ENCODE measurements at regions not wholly inside any gene's neighbourhood (a gene's known extent, or its start where the extent isn't known, plus 50 kb on each side); places are given as distances from the start of the nearest gene placed in this dataset.

- in situ Hi-C loops (cut with HindIII; ENCODE audit: low pct_unique_long_range_greater_than_20kb, low sequenced_read_pairs) (no loop called here), intact Hi-C loops (cut with micrococcal nuclease; ENCODE audit: unreplicated experiment) (no loop called here)
- no peak for DNase-seq (ENCODE audit: low read depth, low spot score)
- Histone ChIP-seq H3K27ac (ENCODE audit: low read length) (no peak overlapping the region), H3K4me3 (ENCODE audit: low read depth in 2 of 2, low read length in 2 of 2) (no peak overlapping the region), H3K4me1 (ENCODE audit: control insufficient read depth, insufficient read depth, low read length) (no peaks in the 10 kb centered on the region), H3K36me3 (ENCODE audit: control insufficient read depth, insufficient read depth, low read length) (no peaks in the 10 kb centered on the region), H3K9me3 (ENCODE audit: control insufficient read depth, insufficient read depth, low read depth, low read length) (no peaks in the 10 kb centered on the region), H3K27me3 (ENCODE audit: control insufficient read depth, insufficient read depth, low read length) (no peaks in the 10 kb centered on the region)
- POLR2A ChIA-PET, result no interaction called here
- no peak for TF ChIP-seq SIN3A (IDR thresholded peaks at IDR 0.05; ENCODE audit: borderline replicate concordance, insufficient read depth, low read depth, low read length)
- TF ChIP-seq, protein P1, sequence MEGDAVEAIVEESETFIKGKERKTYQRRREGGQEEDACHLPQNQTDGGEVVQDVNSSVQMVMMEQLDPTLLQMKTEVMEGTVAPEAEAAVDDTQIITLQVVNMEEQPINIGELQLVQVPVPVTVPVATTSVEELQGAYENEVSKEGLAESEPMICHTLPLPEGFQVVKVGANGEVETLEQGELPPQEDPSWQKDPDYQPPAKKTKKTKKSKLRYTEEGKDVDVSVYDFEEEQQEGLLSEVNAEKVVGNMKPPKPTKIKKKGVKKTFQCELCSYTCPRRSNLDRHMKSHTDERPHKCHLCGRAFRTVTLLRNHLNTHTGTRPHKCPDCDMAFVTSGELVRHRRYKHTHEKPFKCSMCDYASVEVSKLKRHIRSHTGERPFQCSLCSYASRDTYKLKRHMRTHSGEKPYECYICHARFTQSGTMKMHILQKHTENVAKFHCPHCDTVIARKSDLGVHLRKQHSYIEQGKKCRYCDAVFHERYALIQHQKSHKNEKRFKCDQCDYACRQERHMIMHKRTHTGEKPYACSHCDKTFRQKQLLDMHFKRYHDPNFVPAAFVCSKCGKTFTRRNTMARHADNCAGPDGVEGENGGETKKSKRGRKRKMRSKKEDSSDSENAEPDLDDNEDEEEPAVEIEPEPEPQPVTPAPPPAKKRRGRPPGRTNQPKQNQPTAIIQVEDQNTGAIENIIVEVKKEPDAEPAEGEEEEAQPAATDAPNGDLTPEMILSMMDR (IDR thresholded peaks at IDR 0.05), result no peak
- TF ChIP-seq POLR2AphosphoS5 (IDR thresholded peaks at IDR 0.05; ENCODE audit: low read depth, low read length), result no peak
- no peak for TF ChIP-seq TCF7L2 (IDR thresholded peaks at IDR 0.05; ENCODE audit: low read depth, low read length)
- no peak for TF ChIP-seq REST (IDR thresholded peaks at IDR 0.05; ENCODE audit: insufficient read depth in 1 of 2, low read depth in 2 of 2, low read length in 1 of 2)
- CTCF ChIA-PET, result interaction anchor here (0.6 kb wide), 1 partner anchor 845 kb away, joined by 3 read pairs; no protein-coding TSS in a partner anchor
- no TSS peak for BruUV-seq (replicated peaks)
- ATAC-seq, result no peak
These were observed 160.4 kb upstream of the EPHA3 start for GRCh38 chr3:88947013-88947412.

DNA sequence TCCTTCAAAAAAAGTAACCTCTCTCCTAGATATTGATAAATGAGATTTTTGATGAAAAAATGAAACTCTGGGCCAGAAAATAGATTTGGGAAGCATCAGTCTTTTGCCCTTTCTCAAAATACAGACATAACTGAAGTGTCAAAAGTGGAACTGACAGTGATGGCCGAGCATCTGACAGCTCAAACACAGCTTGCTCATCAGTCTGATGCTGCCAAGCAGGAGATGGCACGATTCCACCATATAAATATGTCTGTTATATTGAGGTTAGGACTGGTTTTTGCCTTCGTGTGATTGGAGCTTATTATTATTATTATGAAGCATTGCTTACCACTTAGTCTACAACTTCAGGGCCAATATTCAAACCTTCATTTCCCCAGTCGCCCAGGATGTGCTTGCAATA lies 152.6 kb upstream of the EPHA3 start:
- Histone ChIP-seq H3K4me1 (ENCODE audit: control insufficient read depth, insufficient read depth, low read length) (no peaks in the 10 kb centered on the region), H3K36me3 (ENCODE audit: control insufficient read depth, insufficient read depth, low read length) (no peaks in the 10 kb centered on the region), H3K4me3 (ENCODE audit: low read depth in 2 of 2, low read length in 2 of 2) (no peak overlapping the region), H3K27me3 (ENCODE audit: control insufficient read depth, insufficient read depth, low read length) (no peaks in the 10 kb centered on the region), H3K9me3 (ENCODE audit: control insufficient read depth, insufficient read depth, low read depth, low read length) (no peaks in the 10 kb centered on the region), H3K27ac (ENCODE audit: low read length) (no peak overlapping the region)
- DNase-seq (ENCODE audit: low read depth, low spot score) (no peak), ATAC-seq (no peak)
- ChIA-PET POLR2A (no interaction called here), CTCF (no interaction called here)
- no TSS peak for BruUV-seq (replicated peaks)
- in situ Hi-C loops (cut with HindIII; ENCODE audit: low pct_unique_long_range_greater_than_20kb, low sequenced_read_pairs) (no loop called here), intact Hi-C loops (cut with micrococcal nuclease; ENCODE audit: unreplicated experiment) (no loop called here)
- TF ChIP-seq, protein P1 (IDR thresholded peaks at IDR 0.05), result no peak
- no peak for TF ChIP-seq SIN3A (IDR thresholded peaks at IDR 0.05; ENCODE audit: borderline replicate concordance, insufficient read depth, low read depth, low read length)
- no peak for TF ChIP-seq POLR2AphosphoS5 (IDR thresholded peaks at IDR 0.05; ENCODE audit: low read depth, low read length)

Data from Panc1 (cell line).